NB4 (cell line): ENCODE measurements at regions not wholly inside any gene's neighbourhood (a gene's known extent, or its start where the extent isn't known, plus 50 kb on each side); places are given as distances from the start of the nearest gene placed in this dataset.

Experiments
- DNase-seq: peaks from one replicate; pipeline ENCODE4 v3.0.0; 2010; ENCODE audit warnings: low read depth
- H3K4me3 ChIP-seq: one replicate; pipeline ENCODE4 v1.5.1; 2011; ENCODE audit warnings: mild to moderate bottlenecking, low read depth, low read length, moderate library complexity
- CTCF ChIP-seq: IDR thresholded peaks from one replicate; pipeline ENCODE4 v1.5.1; 2012; ENCODE audit warnings: low read depth, low read length
- MAX ChIP-seq: IDR thresholded peaks from 2 replicates; pipeline ENCODE4 v1.6.1; 2011; ENCODE audit warnings: low read depth, low read length
- MYC ChIP-seq: IDR thresholded peaks from 2 replicates; pipeline ENCODE4 v1.6.1; 2011; ENCODE audit warnings: low read depth, low read length
- POLR2A ChIP-seq: IDR thresholded peaks from 2 replicates; pipeline ENCODE4 v1.6.1; 2011; ENCODE audit warnings: mild to moderate bottlenecking; ENCODE audit not compliant: insufficient read length; ENCODE audit errors: extremely low read depth

GRCh38 chr20:57074386-57074785 lies 192.1 kb downstream of the BMP7 start:
- TF ChIP-seq POLR2A (no peak), CTCF (no peak), MYC (no peak), MAX (no peak)
- no peak for DNase-seq
- H3K4me3 ChIP-seq = no peak overlapping the region

GRCh38 chr20:57075181-57075580 lies 191.3 kb downstream of the BMP7 start:
- DNase-seq = no peak

GRCh38 chr20:57075603-57076002 lies 190.8 kb downstream of the BMP7 start:
- H3K4me3 ChIP-seq = no peak overlapping the region
- TF ChIP-seq POLR2A = no peak
- no peak for TF ChIP-seq CTCF
- no peak for TF ChIP-seq MYC
- no peak for TF ChIP-seq MAX
- DNase-seq = peak; percentile 26

More at GRCh38 chr20:57075181-57075580, 191.3 kb downstream of the BMP7 start:
- no peak overlapping the region for H3K4me3 ChIP-seq
- TF ChIP-seq CTCF (no peak), POLR2A (no peak), MYC (no peak), MAX (no peak)

GRCh38 chr20:57076152-57076652 lies 190.2 kb downstream of the BMP7 start:
- DNase-seq = peak; percentile 94
- peak overlapping the region; percentile 30 for H3K4me3 ChIP-seq
- TF ChIP-seq POLR2A = no peak
- no peak for TF ChIP-seq CTCF
- peak; percentile 69 for TF ChIP-seq MAX
- TF ChIP-seq MYC = 0 out of 2 replicates have a peak, but pooled peaks have one; percentile 14

GRCh38 chr20:57076951-57077350 lies 189.5 kb downstream of the BMP7 start:
- no peak for DNase-seq
- peak overlapping the region; percentile 30 for H3K4me3 ChIP-seq
- TF ChIP-seq POLR2A (no peak), CTCF (no peak), MAX (no peak), MYC (no peak)

GRCh38 chr20:57078116-57078515 lies 188.3 kb downstream of the BMP7 start:
- no peak overlapping the region for H3K4me3 ChIP-seq
- TF ChIP-seq MAX (no peak), MYC (no peak), POLR2A (no peak), CTCF (no peak)
- no peak for DNase-seq
